ENCODE measurements at regions not wholly inside any gene's neighbourhood (a gene's known extent, or its start where the extent isn't known, plus 50 kb on each side); places are given as distances from the start of the nearest gene placed in this dataset.
"Not testable (repeated sequence)": the region's sequence is repeated elsewhere in the genome, so short reads cannot be mapped to it uniquely, and the experiment has no call there.

DNA sequence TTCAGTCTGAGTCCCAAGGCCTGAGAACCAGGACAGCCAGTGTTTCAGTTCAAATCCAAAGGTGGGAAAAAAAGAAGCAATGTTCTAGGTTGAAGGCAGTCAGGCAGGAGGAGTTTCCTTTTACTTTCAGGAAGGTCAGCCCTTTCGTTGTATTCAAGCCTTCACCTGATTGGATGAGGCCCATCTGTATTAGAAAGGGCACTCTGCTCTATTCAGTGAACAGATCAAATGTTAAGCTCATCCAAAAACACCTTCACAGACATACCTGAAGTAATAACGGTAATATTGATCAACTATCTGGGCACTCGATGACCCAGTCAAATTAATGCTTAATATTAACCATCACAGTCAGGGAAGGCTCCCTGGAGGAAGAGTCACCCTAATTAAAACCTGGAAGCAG lies 60.9 kb downstream of the IRX5 start:
- no peaks in the 10 kb centered on the region for H3K36me3 ChIP-seq (ENCODE audit: control insufficient read depth in 2 of 2, extremely low read depth in 1 of 2, insufficient read depth in 2 of 2, low read length in 2 of 2)
- H3K4me2 ChIP-seq (ENCODE audit: control insufficient read depth, extremely low read depth, insufficient read depth, low read depth, low read length): no peak overlapping the region
- no peaks in the 10 kb centered on the region for H3K9me1 ChIP-seq (ENCODE audit: control insufficient read depth, extremely low read depth, insufficient read depth, low read length)
- dilution Hi-C loops (cut with MboI; ENCODE audit: extremely low pct_ligation_motif_present, low sequenced_read_pairs): no loop called here
- TF ChIP-seq EZH2 (IDR thresholded peaks at IDR 0.05; ENCODE audit: low read length): no peak
- TF ChIP-seq, protein P1, sequence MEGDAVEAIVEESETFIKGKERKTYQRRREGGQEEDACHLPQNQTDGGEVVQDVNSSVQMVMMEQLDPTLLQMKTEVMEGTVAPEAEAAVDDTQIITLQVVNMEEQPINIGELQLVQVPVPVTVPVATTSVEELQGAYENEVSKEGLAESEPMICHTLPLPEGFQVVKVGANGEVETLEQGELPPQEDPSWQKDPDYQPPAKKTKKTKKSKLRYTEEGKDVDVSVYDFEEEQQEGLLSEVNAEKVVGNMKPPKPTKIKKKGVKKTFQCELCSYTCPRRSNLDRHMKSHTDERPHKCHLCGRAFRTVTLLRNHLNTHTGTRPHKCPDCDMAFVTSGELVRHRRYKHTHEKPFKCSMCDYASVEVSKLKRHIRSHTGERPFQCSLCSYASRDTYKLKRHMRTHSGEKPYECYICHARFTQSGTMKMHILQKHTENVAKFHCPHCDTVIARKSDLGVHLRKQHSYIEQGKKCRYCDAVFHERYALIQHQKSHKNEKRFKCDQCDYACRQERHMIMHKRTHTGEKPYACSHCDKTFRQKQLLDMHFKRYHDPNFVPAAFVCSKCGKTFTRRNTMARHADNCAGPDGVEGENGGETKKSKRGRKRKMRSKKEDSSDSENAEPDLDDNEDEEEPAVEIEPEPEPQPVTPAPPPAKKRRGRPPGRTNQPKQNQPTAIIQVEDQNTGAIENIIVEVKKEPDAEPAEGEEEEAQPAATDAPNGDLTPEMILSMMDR (optimal IDR thresholded peaks at IDR 0.05 in 1 of 3, IDR thresholded peaks at IDR 0.05 in 1 of 3, conservative IDR thresholded peaks at IDR 0.05 in 1 of 3; ENCODE audit: extremely low read depth in 1 of 3, insufficient read depth in 2 of 3, low read length in 3 of 3): no peak
- H2AFZ ChIP-seq (ENCODE audit: control insufficient read depth, low read length): no peak overlapping the region
- no peak overlapping the region for H3K27ac ChIP-seq (ENCODE audit: control insufficient read depth, insufficient read depth, low read length)
- H3K79me2 ChIP-seq (ENCODE audit: control insufficient read depth, insufficient read depth, low read length): no peaks in the 10 kb centered on the region
- no peak overlapping the region for H3K9ac ChIP-seq (ENCODE audit: control insufficient read depth, extremely low read depth, insufficient read depth, low read length)
- no peaks in the 10 kb centered on the region for H3K9me3 ChIP-seq (ENCODE audit: control insufficient read depth, low read depth, low read length)
- no peak overlapping the region for H3K4me3 ChIP-seq (ENCODE audit: control insufficient read depth in 2 of 3, extremely low read depth in 1 of 3, insufficient read depth in 2 of 3, low read depth in 1 of 3, low read length in 3 of 3)
- peaks cover 8% of the 10 kb centered on the region for H3K27me3 ChIP-seq (ENCODE audit: control insufficient read depth, extremely low read depth, insufficient read depth, low read length)
- H3K4me1 ChIP-seq (ENCODE audit: control insufficient read depth, extremely low read depth, insufficient read depth, low read length): no peaks in the 10 kb centered on the region
- H4K20me1 ChIP-seq (ENCODE audit: control insufficient read depth, extremely low read depth, insufficient read depth, low read length): no peaks in the 10 kb centered on the region
- DNase-seq (ENCODE audit: low read depth, low spot score): no peak
- FAIRE-seq: no peak

DNA sequence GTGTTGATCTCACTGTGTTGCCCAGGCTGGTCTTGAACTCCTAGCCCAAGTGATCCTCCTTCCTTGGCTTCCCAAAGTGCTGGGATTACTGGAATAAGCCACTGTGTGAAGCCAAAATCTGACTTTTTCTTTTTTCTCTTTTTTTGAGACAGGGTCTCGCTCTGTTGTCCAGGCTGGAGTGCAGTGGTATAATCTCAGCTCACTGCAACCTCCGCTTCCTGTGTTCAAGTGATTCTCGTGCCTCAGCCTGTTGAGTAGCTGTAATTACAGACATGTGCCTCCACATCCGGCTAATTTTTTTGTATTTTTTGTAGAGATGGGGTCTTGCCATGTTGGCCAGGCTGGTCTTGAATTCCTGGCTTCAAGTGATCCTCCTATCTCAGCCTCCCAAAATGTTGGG lies 61.3 kb downstream of the IRX5 start:
- H3K27ac ChIP-seq (ENCODE audit: control insufficient read depth, insufficient read depth, low read length); H3K4me1 ChIP-seq (ENCODE audit: control insufficient read depth, extremely low read depth, insufficient read depth, low read length); H3K4me3 ChIP-seq (ENCODE audit: control insufficient read depth in 2 of 3, extremely low read depth in 1 of 3, insufficient read depth in 2 of 3, low read depth in 1 of 3, low read length in 3 of 3); H3K9me3 ChIP-seq (ENCODE audit: control insufficient read depth, low read depth, low read length); H3K27me3 ChIP-seq (ENCODE audit: control insufficient read depth, extremely low read depth, insufficient read depth, low read length); H2AFZ ChIP-seq (ENCODE audit: control insufficient read depth, low read length); H3K79me2 ChIP-seq (ENCODE audit: control insufficient read depth, insufficient read depth, low read length); H3K36me3 ChIP-seq (ENCODE audit: control insufficient read depth in 2 of 2, extremely low read depth in 1 of 2, insufficient read depth in 2 of 2, low read length in 2 of 2); H3K9me1 ChIP-seq (ENCODE audit: control insufficient read depth, extremely low read depth, insufficient read depth, low read length); H4K20me1 ChIP-seq (ENCODE audit: control insufficient read depth, extremely low read depth, insufficient read depth, low read length); FAIRE-seq; H3K4me2 ChIP-seq (ENCODE audit: control insufficient read depth, extremely low read depth, insufficient read depth, low read depth, low read length); dilution Hi-C loops (cut with MboI; ENCODE audit: extremely low pct_ligation_motif_present, low sequenced_read_pairs); DNase-seq (ENCODE audit: low read depth, low spot score); H3K9ac ChIP-seq (ENCODE audit: control insufficient read depth, extremely low read depth, insufficient read depth, low read length): not testable (repeated sequence)

DNA sequence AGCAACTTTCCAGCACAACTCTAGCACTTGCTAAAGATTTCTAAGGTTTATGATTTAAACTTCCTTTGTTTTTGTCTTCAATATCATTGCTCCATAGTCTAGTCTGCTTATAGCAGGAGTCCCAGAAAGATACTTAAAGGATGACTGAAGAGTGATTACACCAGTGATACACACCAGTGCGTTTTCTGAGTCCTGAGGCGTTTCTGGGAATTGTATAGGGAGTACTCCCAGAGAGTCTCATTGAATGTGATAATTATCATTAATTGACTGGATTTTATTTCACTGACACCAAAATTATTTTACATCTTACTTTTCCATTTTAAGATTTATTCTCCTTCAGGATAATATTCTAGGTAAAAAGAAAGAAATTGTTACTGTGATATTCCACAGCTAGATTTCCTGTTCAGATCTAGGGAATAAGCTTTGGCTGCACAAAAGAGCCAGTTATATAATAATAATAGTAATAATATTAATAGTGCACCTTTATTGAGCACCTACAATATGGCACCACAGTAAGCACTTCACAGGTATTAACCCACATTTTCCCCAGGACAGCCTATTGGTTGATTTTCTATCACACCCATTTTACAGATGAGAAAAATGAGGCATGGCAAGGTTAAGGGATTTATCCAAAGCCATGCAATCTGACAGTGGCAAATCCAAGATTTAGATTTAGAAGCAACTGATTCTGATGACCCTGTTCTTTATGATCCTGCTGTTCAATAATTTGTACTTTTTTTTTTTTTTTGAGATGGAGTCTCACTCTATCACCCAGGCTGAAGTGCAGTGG lies 62.6 kb downstream of the IRX5 start:
- no peak overlapping the region for H3K4me2 ChIP-seq (ENCODE audit: control insufficient read depth, extremely low read depth, insufficient read depth, low read depth, low read length)
- H3K4me3 ChIP-seq (ENCODE audit: control insufficient read depth in 2 of 3, extremely low read depth in 1 of 3, insufficient read depth in 2 of 3, low read depth in 1 of 3, low read length in 3 of 3): no peak overlapping the region
- no peaks in the 10 kb centered on the region for H3K9me3 ChIP-seq (ENCODE audit: control insufficient read depth, low read depth, low read length)
- DNase-seq (ENCODE audit: low read depth, low spot score): no peak
- no peaks in the 10 kb centered on the region for H4K20me1 ChIP-seq (ENCODE audit: control insufficient read depth, extremely low read depth, insufficient read depth, low read length)
- H3K36me3 ChIP-seq (ENCODE audit: control insufficient read depth in 2 of 2, extremely low read depth in 1 of 2, insufficient read depth in 2 of 2, low read length in 2 of 2): no peaks in the 10 kb centered on the region
- no peak for FAIRE-seq
- peaks cover 13% of the 10 kb centered on the region for H3K27me3 ChIP-seq (ENCODE audit: control insufficient read depth, extremely low read depth, insufficient read depth, low read length)
- H3K9me1 ChIP-seq (ENCODE audit: control insufficient read depth, extremely low read depth, insufficient read depth, low read length): no peaks in the 10 kb centered on the region
- no peak overlapping the region for H3K9ac ChIP-seq (ENCODE audit: control insufficient read depth, extremely low read depth, insufficient read depth, low read length)
- H3K4me1 ChIP-seq (ENCODE audit: control insufficient read depth, extremely low read depth, insufficient read depth, low read length): no peaks in the 10 kb centered on the region
- no peaks in the 10 kb centered on the region for H3K79me2 ChIP-seq (ENCODE audit: control insufficient read depth, insufficient read depth, low read length)
- dilution Hi-C loops (cut with MboI; ENCODE audit: extremely low pct_ligation_motif_present, low sequenced_read_pairs): no loop called here
- H3K27ac ChIP-seq (ENCODE audit: control insufficient read depth, insufficient read depth, low read length): no peak overlapping the region
- H2AFZ ChIP-seq (ENCODE audit: control insufficient read depth, low read length): no peak overlapping the region
- no peak for TF ChIP-seq EZH2 (IDR thresholded peaks at IDR 0.05; ENCODE audit: low read length)
